CD14-positive monocyte (primary cell): ENCODE measurements at regions not wholly inside any gene's neighbourhood (a gene's known extent, or its start where the extent isn't known, plus 50 kb on each side); places are given as distances from the start of the nearest gene placed in this dataset.

Experiments used
- DNase-seq, 3 donors: peaks; one replicate each; pipeline ENCODE4 v3.0.0-alpha.2; 2011 to 2022
- H2AFZ ChIP-seq: 2 replicates; pipeline ENCODE4 v1.6.0; 2012; ENCODE audit warnings: mild to moderate bottlenecking, low read depth, low read length, inconsistent platforms; ENCODE audit not compliant: insufficient read depth, poor library complexity, severe bottlenecking
- H3K27ac ChIP-seq, 2 donors: 1 replicate in 1 of 2; 2 replicates in 1 of 2; pipeline ENCODE4 v1.5.1; 2012 to 2013; ENCODE audit warnings: low read length in 2 of 2, control low read depth in 1 of 2, inconsistent platforms in 1 of 2, low read depth in 1 of 2, mild to moderate bottlenecking in 1 of 2
- H3K27me3 ChIP-seq, 2 donors: one replicate each; pipeline versions ENCODE4 v1.6.0 to v1.6.1; 2011 to 2013; ENCODE audit warnings: low read length in 2 of 2; ENCODE audit not compliant: control insufficient read depth in 2 of 2, insufficient read depth in 2 of 2
- H3K36me3 ChIP-seq, 2 donors: replicated peaks in 1 of 2; 1 replicate in 1 of 2; 2 replicates in 1 of 2; pipeline versions ENCODE4 v1.5.1 to v1.6.1; 2012 to 2013; ENCODE audit warnings: low read length in 2 of 2, control low read depth in 1 of 2, inconsistent platforms in 1 of 2, mild to moderate bottlenecking in 1 of 2; ENCODE audit not compliant: insufficient read depth in 2 of 2, control insufficient read depth in 1 of 2
- H3K4me1 ChIP-seq, 2 donors: 1 replicate in 1 of 2; 2 replicates in 1 of 2; pipeline versions ENCODE4 v1.5.1 to v1.6.1; 2012 to 2013; ENCODE audit warnings: low read length in 2 of 2, control low read depth in 1 of 2, inconsistent platforms in 1 of 2, mild to moderate bottlenecking in 1 of 2, moderate library complexity in 1 of 2; ENCODE audit not compliant: insufficient read depth in 2 of 2, control insufficient read depth in 1 of 2
- H3K4me2 ChIP-seq: replicated peaks from 2 replicates; pipeline ENCODE3; 2012; ENCODE audit warnings: low read length, moderate library complexity, mild to moderate bottlenecking; ENCODE audit not compliant: poor library complexity, severe bottlenecking; ENCODE audit errors: extremely low read depth
- H3K4me3 ChIP-seq, 3 experiments: fragments of 200-600 bp in 1 of 3; sonication (generic) in 1 of 3; replicated peaks in 1 of 3; 1 replicate in 2 of 3; 2 replicates in 1 of 3; pipeline ENCODE4 v1.5.1; 2011 to 2013; ENCODE audit warnings: low read length in 3 of 3, mild to moderate bottlenecking in 3 of 3, control low read depth in 2 of 3, low read depth in 2 of 3, inconsistent platforms in 1 of 3, moderate library complexity in 1 of 3
- H3K79me2 ChIP-seq: 2 replicates; pipeline ENCODE4 v1.6.0; 2012; ENCODE audit warnings: mild to moderate bottlenecking, control low read depth, inconsistent platforms, low read length, moderate library complexity; ENCODE audit not compliant: insufficient read depth
- H3K9ac ChIP-seq: 2 replicates; pipeline ENCODE4 v1.6.0; 2017; ENCODE audit warnings: low read length, mild to moderate bottlenecking; ENCODE audit not compliant: insufficient read depth, poor library complexity, severe bottlenecking
- H3K9me3 ChIP-seq, 2 donors: replicated peaks in 1 of 2; 1 replicate in 1 of 2; 2 replicates in 1 of 2; pipeline versions ENCODE4 v1.5.1 to v1.6.1; 2012 to 2013; ENCODE audit warnings: low read length in 2 of 2, control low read depth in 1 of 2; ENCODE audit not compliant: control insufficient read depth in 1 of 2, insufficient read depth in 1 of 2
- H4K20me1 ChIP-seq: 2 replicates; pipeline ENCODE4 v1.6.0; 2012; ENCODE audit warnings: mild to moderate bottlenecking, low read length, control low read depth, moderate library complexity; ENCODE audit not compliant: insufficient read depth
- H3K27ac Mint-ChIP-seq, 7 donors: one replicate each; pipeline ENCODE4 v1.8.0; 2020; ENCODE audit warnings: mild to moderate bottlenecking in 7 of 7, mixed read lengths in 7 of 7, moderate library complexity in 6 of 7, inconsistent platforms in 2 of 7
- H3K27me3 Mint-ChIP-seq, 3 donors: one replicate each; pipeline ENCODE4 v1.8.0; 2021 to 2022; ENCODE audit warnings: low read depth in 3 of 3, mild to moderate bottlenecking in 3 of 3, mixed read lengths in 3 of 3, moderate library complexity in 3 of 3, inconsistent platforms in 1 of 3
- H3K36me3 Mint-ChIP-seq, 2 donors: one replicate each; pipeline ENCODE4 v1.8.0; 2020; ENCODE audit warnings: mixed read lengths in 2 of 2, inconsistent platforms in 1 of 2, mild to moderate bottlenecking in 1 of 2
- H3K4me1 Mint-ChIP-seq: one replicate; pipeline ENCODE4 v1.8.0; 2020; ENCODE audit warnings: mild to moderate bottlenecking, mixed read lengths
- H3K4me3 Mint-ChIP-seq, 2 donors: one replicate each; pipeline ENCODE4 v1.8.0; 2020; ENCODE audit warnings: mild to moderate bottlenecking in 2 of 2, mixed read lengths in 2 of 2, moderate library complexity in 1 of 2
- H3K9me3 Mint-ChIP-seq, 7 donors: one replicate each; pipeline ENCODE4 v1.8.0; 2020 to 2022; ENCODE audit warnings: mixed read lengths in 7 of 7, mild to moderate bottlenecking in 6 of 7, moderate library complexity in 6 of 7, inconsistent platforms in 2 of 7
- WGBS: methylation state at CpG from one replicate; pipeline ENCODE4 v1.1.5; 2013; ENCODE audit warnings: missing lambda C conversion rate; ENCODE audit not compliant: insufficient coverage; 5-methylcytosine and 5-hydroxymethylcytosine counted together
- intact Hi-C, 2 donors: fragments of 100-400 bp; cut with micrococcal nuclease; formaldehyde crosslinking; loops; one replicate each; pipeline versions ENCODE4 v1.15.0 to v1.15.1; 2023
- TF ChIP-seq, protein P1 (sequence below): fragments of 200-600 bp; IDR thresholded peaks from one replicate; pipeline ENCODE4 v1.8.0; 2022; ENCODE audit warnings: antibody characterized with exemption, mild to moderate bottlenecking

DNA sequence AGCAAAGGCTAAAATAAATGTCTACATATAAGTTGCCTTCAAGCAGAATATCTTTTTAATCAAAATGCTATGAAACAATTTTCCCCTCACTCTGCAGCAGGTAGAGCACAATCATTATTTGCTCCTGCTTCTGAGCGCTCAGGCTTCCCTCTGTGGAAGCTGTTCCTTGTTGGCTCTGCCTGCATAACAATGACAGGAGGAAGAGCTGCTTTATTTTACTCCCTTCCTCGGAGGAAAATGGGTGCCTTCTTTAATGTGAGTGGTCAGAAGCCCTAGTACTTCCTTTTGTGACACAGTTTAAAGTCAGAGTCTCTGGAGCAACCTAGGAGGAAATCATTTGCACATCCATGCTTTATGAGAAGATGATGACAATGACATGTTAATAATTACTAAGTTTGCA is 492.1 kb downstream of the CDH8 start:
- no peaks in the 10 kb centered on the region for H3K36me3 ChIP-seq
- H3K4me2 ChIP-seq = no peak overlapping the region
- H3K4me3 ChIP-seq = no peak overlapping the region
- no peaks in the 10 kb centered on the region for H3K4me1 Mint-ChIP-seq
- H3K9me3 Mint-ChIP-seq = peaks cover 0 to 3% (median 0%) of the 10 kb centered on the region in 7 donors
- 62% methylated on average over 2 of the region's 2 CpGs for WGBS
- H3K27ac Mint-ChIP-seq = no peak overlapping the region
- no peaks in the 10 kb centered on the region for H3K4me1 ChIP-seq
- H2AFZ ChIP-seq = no peak overlapping the region
- H3K9me3 ChIP-seq = no peaks in the 10 kb centered on the region
- H3K27me3 Mint-ChIP-seq = peaks cover 0 to 1% (median 1%) of the 10 kb centered on the region in 3 donors
- no peak overlapping the region for H3K27ac ChIP-seq
- TF ChIP-seq, protein P1, sequence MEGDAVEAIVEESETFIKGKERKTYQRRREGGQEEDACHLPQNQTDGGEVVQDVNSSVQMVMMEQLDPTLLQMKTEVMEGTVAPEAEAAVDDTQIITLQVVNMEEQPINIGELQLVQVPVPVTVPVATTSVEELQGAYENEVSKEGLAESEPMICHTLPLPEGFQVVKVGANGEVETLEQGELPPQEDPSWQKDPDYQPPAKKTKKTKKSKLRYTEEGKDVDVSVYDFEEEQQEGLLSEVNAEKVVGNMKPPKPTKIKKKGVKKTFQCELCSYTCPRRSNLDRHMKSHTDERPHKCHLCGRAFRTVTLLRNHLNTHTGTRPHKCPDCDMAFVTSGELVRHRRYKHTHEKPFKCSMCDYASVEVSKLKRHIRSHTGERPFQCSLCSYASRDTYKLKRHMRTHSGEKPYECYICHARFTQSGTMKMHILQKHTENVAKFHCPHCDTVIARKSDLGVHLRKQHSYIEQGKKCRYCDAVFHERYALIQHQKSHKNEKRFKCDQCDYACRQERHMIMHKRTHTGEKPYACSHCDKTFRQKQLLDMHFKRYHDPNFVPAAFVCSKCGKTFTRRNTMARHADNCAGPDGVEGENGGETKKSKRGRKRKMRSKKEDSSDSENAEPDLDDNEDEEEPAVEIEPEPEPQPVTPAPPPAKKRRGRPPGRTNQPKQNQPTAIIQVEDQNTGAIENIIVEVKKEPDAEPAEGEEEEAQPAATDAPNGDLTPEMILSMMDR = no peak
- intact Hi-C loops = no loop called here
- H3K36me3 Mint-ChIP-seq = no peaks in the 10 kb centered on the region
- no peak overlapping the region for H3K4me3 Mint-ChIP-seq
- no peaks in the 10 kb centered on the region for H3K27me3 ChIP-seq
- H3K9ac ChIP-seq = no peak overlapping the region
- no peaks in the 10 kb centered on the region for H3K79me2 ChIP-seq
- no peaks in the 10 kb centered on the region for H4K20me1 ChIP-seq
- DNase-seq = no peak

DNA sequence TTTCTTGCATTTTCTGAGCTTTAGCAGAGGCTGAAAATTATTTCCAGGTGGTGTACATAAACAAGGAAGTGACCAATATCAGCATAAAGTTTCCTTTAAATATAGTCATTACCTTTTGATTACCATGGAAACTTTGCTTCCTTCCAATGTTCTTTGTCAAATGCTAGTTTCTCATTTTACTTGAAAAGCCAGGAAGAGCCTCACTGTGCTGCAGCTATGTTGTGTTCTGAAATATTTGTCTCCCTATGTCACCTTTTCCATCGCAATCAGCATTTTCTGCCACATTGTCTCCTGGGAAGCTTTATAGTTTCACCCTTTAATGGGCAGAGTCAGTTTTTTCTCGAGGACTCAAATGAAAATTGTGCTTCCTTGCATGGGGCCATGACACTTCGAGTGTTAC is 496.0 kb downstream of the CDH8 start:
- no peak overlapping the region for H3K4me2 ChIP-seq
- H3K36me3 Mint-ChIP-seq = no peaks in the 10 kb centered on the region
- no peak overlapping the region for H3K27ac Mint-ChIP-seq
- peaks cover 0 to 1% (median 0%) of the 10 kb centered on the region in 3 donors for H3K27me3 Mint-ChIP-seq
- WGBS = 100% methylated on average over 2 of the region's 3 CpGs
- no peaks in the 10 kb centered on the region for H3K27me3 ChIP-seq
- peaks cover 0 to 3% of the 10 kb centered on the region in 2 donors for H3K9me3 ChIP-seq
- intact Hi-C loops = no loop called here
- no peaks in the 10 kb centered on the region for H4K20me1 ChIP-seq
- H3K4me3 Mint-ChIP-seq = no peak overlapping the region
- H3K4me1 Mint-ChIP-seq = no peaks in the 10 kb centered on the region
- H3K36me3 ChIP-seq = no peaks in the 10 kb centered on the region
- no peaks in the 10 kb centered on the region for H3K79me2 ChIP-seq
- H3K4me3 ChIP-seq = no peak overlapping the region
- no peak overlapping the region for H2AFZ ChIP-seq
- TF ChIP-seq, protein P1 = no peak
- no peak overlapping the region for H3K9ac ChIP-seq
- H3K27ac ChIP-seq = no peak overlapping the region
- no peak for DNase-seq
- no peaks in the 10 kb centered on the region for H3K4me1 ChIP-seq
- peaks cover 0 to 8% (median 1%) of the 10 kb centered on the region in 7 donors for H3K9me3 Mint-ChIP-seq
